ENCODE measurements at regions not wholly inside any gene's neighbourhood (a gene's known extent, or its start where the extent isn't known, plus 50 kb on each side); places are given as distances from the start of the nearest gene placed in this dataset.

- DNase-seq = no peak
Measured at GRCh38 chr10:21075880-21076279, 178.8 kb upstream of the NEBL start.

- DNase-seq = no peak
Measured at GRCh38 chr10:21071001-21071673, 174.0 kb upstream of the NEBL start.

- no peak for DNase-seq
Measured at GRCh38 chr10:21069929-21070700, 173.0 kb upstream of the NEBL start.

- DNase-seq = no peak
Measured at GRCh38 chr10:21069278-21069677, 172.2 kb upstream of the NEBL start.

GRCh38 chr10:21068026-21068656 is 171.0 kb upstream of the NEBL start:
- no peak for DNase-seq

GRCh38 chr10:21065621-21066248 is 168.6 kb upstream of the NEBL start:
- no peak for DNase-seq

GRCh38 chr10:21061982-21062381 is 164.9 kb upstream of the NEBL start:
- DNase-seq = no peak

- DNase-seq = no peak
Measured at GRCh38 chr10:21061184-21061583, 164.1 kb upstream of the NEBL start.

GRCh38 chr10:21060626-21061025 is 163.5 kb upstream of the NEBL start:
- DNase-seq = no peak

GRCh38 chr10:21057989-21058388 is 160.9 kb upstream of the NEBL start:
- DNase-seq = no peak

GRCh38 chr10:21057436-21057835 is 160.3 kb upstream of the NEBL start:
- DNase-seq = no peak

- no peak for DNase-seq
Measured at GRCh38 chr10:21056461-21056860, 159.3 kb upstream of the NEBL start.

GRCh38 chr10:21055339-21056135 is 158.4 kb upstream of the NEBL start:
- DNase-seq = no peak

GRCh38 chr10:21053953-21054690 is 157.0 kb upstream of the NEBL start:
- DNase-seq = no peak

- no peak for DNase-seq
Measured at GRCh38 chr10:21052709-21053104, 155.6 kb upstream of the NEBL start.

- no peak for DNase-seq
Measured at GRCh38 chr10:21052072-21052708, 155.1 kb upstream of the NEBL start.

- DNase-seq = no peak
Measured at GRCh38 chr10:21049482-21049881, 152.4 kb upstream of the NEBL start.

GRCh38 chr10:21048068-21048467 is 151.0 kb upstream of the NEBL start:
- DNase-seq = no peak

GRCh38 chr10:21047511-21047910 is 150.4 kb upstream of the NEBL start:
- no peak for DNase-seq

GRCh38 chr10:21047096-21047495 is 150.0 kb upstream of the NEBL start:
- no peak for DNase-seq

- DNase-seq = no peak
Measured at GRCh38 chr10:21043044-21043443, 145.9 kb upstream of the NEBL start.

GRCh38 chr10:21042536-21042935 is 145.4 kb upstream of the NEBL start:
- no peak for DNase-seq

All from NCI-H187 treated with DMSO at 0.1 percent for 48 hours (cell line).